GM21723 (cell line): ENCODE measurements at regions not wholly inside any gene's neighbourhood (a gene's known extent, or its start where the extent isn't known, plus 50 kb on each side); places are given as distances from the start of the nearest gene placed in this dataset.
"Not testable (repeated sequence)": the region's sequence is repeated elsewhere in the genome, so short reads cannot be mapped to it uniquely, and the experiment has no call there.

ENCODE experiments used
- ATAC-seq: cut with Tn5 transposase; IDR thresholded peaks from one replicate; pipeline ENCODE4 v1.9.1; 2021; ENCODE audit warnings: mild to moderate bottlenecking, moderate library complexity; ENCODE audit not compliant: unreplicated experiment

DNA sequence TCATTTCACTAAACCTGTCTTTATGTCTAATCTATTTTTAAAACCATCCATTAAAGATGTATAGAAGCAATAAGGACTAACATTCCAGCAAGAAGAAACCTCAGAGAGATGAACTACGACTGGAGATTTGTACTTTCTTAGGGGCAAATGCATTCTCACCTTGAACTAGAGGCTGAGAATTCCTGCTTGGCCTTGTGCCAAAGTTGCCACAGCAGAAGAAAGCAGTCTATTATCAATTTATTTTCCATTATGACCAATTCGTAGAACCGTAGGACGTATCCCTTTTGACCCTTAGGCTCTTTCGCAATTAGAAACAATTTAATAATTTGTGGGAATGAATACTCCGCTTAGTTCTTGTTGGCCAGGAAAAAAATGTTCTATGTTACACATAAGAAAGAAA lies 1647.4 kb upstream of the CDH9 start:
- no peak for ATAC-seq

DNA sequence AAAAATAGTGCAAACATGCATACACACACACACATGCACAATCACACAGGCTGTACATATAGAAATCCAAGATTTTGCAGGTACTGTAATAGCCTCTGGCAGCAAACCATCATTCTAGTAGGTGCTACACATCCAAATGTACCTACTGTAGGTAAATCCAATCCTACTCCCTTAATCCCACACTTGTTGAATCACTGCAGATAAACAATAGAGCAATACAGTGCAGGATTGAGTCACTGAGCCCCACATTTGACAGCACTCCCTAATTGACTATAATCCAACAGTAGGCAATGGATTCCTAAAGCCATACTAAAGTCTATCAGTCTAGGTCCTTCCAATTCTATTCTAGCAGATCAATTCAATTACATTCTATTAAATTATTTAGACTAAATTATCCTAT lies 1640.5 kb upstream of the CDH9 start:
- no peak for ATAC-seq

- ATAC-seq = no peak
These were observed 1627.7 kb upstream of the CDH9 start for GRCh38 chr5:28666110-28666509.

- ATAC-seq = no peak
These were observed 1609.7 kb upstream of the CDH9 start for GRCh38 chr5:28648108-28648507.

GRCh38 chr5:28632607-28633006 lies 1594.2 kb upstream of the CDH9 start:
- no peak for ATAC-seq

DNA sequence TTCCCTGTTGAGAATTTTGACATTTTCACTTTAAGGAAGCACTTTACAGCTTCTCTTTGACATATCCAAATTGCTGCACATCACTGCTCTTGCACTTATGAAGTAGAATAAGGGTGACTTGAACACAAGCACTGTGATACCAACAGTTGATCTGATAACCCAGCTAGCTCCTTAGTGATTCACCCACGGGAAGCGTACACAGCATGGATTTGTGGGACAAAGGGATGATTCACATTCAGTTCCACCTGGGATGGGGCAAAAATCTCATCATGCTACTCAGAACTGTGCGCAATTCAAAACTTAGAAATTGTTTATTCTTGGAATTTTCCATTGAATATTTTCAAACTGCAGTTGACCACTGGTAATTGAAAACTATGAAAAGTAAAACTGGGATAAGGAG lies 1565.5 kb upstream of the CDH9 start:
- ATAC-seq = no peak

DNA sequence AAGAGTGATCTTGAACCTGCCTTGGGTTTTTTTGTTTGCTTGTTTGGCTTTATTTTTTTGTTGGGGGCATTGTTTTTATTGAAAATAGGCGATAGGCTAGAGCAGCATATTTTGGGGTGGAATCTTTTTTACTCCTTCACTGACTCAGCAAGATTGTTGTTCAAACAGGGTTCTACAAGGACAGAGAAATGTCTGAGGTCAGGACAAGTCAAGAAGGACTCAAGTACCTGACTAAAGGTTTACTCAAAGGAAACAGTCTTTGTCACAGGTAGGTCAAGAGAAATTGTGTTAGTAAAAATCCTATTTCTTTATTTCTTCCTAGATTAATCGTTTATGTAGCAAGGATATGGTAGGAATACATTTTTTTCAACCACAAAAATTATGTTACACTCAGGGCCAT lies 1564.0 kb upstream of the CDH9 start:
- ATAC-seq = no peak

DNA sequence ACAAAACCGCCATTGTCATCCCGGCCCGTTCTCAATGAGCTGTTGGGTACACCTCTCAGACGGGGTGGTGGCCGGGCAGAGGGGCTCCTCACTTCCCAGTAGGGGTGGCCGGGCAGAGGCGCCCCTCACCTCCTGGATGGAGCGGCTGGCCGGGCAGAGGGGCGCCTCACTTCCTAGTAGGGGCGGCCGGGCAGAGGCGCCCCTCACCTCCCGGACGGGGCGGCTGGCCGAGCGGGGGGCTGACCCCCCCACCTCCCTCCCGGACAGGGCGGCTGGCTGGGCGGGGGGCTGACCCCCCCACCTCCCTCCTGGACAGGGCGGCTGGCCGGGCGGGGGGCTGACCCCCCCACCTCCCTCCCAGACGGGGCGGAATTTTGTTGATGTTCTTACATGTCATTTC lies 1558.3 kb upstream of the CDH9 start:
- ATAC-seq = not testable (repeated sequence)

- no peak for ATAC-seq
These were observed 1542.2 kb upstream of the CDH9 start for GRCh38 chr5:28580616-28581015.

DNA sequence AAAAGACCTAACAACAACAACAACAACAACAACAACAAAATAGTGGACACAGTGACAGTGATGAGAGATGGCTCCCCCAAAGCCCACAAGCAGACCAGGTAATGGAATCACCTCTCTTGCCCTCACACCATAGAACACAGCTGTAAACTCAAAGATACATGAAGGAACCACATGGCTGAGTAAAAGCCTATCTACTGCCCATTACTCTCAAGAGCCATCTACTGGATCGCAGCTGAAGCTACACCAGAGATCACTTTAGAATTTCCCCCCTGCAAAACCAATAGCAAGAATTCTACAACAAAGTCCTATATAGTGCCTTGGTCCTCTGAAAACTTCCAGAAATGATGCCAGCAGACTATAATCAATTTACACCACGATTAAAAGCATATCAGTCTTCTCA lies 1537.6 kb upstream of the CDH9 start:
- ATAC-seq = no peak

DNA sequence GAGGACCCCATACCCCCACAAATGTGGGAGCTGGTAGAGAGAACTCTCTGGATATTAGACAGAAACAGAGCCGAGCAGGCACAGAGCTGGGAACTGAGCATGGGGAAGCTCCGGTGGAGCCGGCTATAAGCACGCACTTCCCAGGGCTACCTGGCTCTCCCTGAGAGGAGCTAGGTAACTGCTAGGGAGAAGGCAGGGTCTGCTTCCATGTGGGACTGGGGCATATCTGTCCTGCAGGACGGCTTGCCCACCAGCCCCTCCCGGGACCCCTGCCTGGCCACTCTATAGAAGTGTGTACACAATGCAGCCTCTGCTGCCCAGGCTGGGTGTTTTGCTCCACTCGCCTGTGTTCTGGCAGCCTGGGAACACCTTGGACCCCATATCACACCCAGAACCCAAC lies 1537.0 kb upstream of the CDH9 start:
- no peak for ATAC-seq

- ATAC-seq = no peak
These were observed 1536.2 kb upstream of the CDH9 start for GRCh38 chr5:28574606-28575005.

DNA sequence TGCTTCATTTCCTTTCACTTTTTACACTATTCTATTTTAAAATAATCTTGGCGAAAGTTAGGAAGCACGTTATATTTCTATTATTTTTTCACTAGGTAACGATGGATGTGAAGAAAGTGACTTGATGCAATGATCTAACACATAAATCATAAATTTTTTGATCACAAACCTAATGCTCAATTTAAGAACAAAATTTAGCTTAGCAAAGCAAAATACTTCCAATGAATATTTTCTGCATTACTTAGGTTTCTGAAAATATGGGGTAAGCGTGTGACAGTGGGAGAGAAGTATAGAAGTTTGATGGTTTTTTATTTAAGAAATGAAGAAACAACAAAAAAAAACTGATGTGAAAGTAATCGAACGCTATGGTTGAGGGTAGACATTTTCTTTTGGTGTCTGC lies 1528.7 kb upstream of the CDH9 start:
- no peak for ATAC-seq

DNA sequence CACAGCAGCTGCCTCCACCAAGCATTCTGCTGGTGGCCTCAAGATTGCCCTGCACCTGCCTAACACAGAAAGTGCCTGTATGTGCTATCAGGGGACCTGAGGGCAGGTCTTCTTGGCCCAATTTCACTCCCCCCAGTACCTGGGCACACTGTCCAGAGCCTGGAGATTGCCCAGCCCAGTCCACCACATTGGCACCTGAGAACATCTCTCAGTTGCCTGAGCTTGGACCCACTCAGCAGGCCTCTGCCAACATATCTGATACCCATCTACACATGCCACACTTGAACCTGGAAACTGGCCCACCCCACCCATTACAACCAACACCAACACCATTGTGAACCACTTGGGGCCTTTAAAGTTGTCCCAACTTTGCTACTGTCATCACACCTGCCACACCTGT lies 1523.1 kb upstream of the CDH9 start:
- no peak for ATAC-seq

DNA sequence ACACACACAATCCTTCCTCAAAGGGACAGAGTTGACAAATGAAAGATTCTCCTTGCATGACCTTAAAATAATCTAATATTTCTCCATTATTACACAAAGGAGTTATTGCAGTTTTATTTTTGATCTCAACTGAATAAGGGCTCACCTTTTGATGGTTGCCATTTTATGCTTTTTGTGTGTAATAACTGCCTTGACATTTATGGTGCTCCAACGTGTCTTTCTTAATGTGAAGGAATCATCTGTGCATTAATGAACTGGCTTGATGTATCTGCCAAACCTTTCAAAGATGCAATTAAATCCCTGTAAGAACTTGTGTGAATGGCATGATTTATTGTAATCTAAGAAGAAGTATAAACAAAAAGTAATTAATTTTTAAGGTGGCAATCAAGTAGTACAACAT lies 1519.8 kb upstream of the CDH9 start:
- ATAC-seq = no peak

DNA sequence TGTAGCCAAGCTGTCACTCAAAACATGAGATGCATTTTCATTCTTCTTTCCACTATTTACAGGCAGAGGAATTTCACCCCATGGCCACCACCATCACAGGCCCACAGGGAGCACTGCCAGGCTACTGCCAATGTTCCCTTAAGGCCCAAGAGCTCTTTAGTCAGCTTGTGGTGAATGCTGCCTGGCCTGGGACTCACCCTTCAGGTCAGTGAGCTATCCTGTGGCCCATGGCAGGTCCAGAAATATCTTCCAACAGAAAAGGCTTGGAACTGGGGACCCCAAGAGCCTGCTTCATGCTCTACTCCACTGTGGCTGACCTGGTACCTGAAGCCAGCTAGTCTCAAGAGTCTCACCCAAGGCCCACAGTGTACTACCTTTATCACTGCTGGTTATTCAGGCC lies 1518.7 kb upstream of the CDH9 start:
- no peak for ATAC-seq

GRCh38 chr5:28549588-28549987 lies 1511.2 kb upstream of the CDH9 start:
- ATAC-seq = no peak

DNA sequence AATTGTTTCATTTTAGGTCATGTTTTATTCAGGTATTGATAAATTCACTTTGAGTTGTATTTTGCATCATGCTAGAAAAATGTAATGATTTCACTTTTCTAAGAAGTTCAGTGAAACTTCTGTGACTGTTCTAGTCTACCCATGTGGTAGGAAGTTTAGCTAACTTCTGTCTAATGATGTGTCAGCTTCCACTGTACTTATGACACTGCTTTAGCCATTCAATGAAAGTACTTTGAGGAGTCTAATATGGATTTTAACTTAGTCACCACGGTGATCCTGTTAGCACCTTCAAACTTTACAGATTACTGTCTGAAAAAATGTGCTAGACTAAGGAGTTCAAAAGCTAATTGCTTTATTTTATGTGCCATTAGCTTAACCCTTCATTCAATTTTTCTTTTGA lies 1510.5 kb upstream of the CDH9 start:
- ATAC-seq = no peak

- no peak for ATAC-seq
These were observed 1506.1 kb upstream of the CDH9 start for GRCh38 chr5:28544501-28544900.

DNA sequence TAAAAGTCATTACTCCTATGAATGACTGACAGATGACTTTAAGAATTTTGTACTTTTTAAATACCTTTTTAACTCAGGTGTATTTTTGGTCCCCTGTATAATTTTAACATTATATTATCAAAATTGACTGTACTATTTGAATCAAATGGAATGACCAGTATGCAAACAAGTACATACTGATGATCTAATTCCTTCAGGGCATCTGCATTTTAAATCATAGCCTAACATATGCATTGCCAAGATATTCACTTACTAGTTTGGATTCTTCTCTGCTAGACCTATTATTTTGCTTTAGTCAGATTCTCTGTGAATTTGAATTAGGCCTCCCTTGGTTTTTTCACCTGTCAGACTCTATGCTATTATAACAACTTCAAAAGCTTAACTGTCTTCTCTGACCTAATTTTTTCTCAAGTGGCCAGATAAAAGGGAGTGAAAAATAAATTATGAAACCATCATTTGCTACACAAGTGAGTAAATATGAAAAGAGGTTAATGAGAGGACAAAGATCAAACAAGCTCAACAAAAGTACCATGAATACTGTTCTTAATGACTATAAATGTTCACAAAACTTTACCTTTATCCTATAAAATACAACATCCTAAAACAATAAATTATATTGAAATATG lies 1505.2 kb upstream of the CDH9 start:
- no peak for ATAC-seq

- no peak for ATAC-seq
These were observed 1504.6 kb upstream of the CDH9 start for GRCh38 chr5:28542987-28543386.

DNA sequence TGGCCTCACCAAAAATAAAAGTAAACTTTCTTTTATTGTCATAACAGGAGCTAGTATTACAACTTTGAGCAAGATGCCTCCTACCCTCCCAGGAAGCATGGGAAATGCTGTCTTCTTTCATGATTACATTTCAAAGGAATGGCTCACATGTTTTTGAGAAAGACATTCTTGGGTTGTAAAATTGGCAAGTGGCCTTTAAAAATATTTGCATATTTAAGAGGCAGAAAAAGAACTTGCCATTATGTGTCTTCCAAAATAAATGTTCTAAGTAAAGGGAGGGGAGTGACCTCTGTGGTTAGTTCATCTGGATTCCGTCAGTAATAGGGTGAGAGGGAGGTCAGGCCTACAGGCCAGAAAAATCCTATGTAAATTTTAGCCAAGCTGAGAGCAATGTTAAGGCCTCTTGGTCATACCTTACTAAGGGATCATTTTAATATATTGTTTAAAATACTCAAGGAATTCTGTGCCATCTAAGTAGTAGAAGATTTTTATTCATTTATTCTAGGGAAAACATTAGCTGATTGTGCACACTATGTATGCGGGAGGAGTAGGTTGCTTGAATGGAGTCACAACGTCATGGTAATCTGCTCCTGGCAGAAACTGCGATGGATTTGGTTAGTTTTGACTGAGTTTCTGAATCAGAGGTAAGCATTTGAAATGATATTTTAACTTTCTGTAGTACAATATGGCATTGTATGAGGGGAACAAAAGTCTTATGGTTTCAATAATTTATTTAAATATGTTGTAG lies 1485.7 kb upstream of the CDH9 start:
- no peak for ATAC-seq

DNA sequence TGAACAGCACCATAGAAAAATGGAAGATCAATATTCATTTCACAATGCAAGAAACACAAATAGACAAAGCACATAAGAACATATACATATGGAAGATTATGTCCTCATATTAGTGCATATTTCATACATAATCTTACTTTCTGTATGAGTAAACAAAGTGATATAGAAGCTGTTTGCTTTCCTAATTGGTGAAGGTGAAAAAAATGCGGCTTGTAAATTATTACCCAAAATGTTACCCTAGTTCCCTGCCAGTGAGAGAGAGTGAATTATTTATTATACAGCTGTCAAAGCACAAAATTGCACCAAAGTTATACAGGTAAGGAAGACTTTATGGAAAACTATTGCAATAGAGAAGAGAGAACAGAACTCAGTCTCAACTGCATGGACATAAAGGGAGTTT lies 1485.0 kb upstream of the CDH9 start:
- ATAC-seq = no peak
